NB4 (cell line): ENCODE measurements at regions not wholly inside any gene's neighbourhood (a gene's known extent, or its start where the extent isn't known, plus 50 kb on each side); places are given as distances from the start of the nearest gene placed in this dataset.

Experiments
- DNase-seq: peaks from one replicate; pipeline ENCODE4 v3.0.0; 2010; ENCODE audit warnings: low read depth
- H3K4me3 ChIP-seq: one replicate; pipeline ENCODE4 v1.5.1; 2011; ENCODE audit warnings: mild to moderate bottlenecking, low read depth, low read length, moderate library complexity
- CTCF ChIP-seq: IDR thresholded peaks from one replicate; pipeline ENCODE4 v1.5.1; 2012; ENCODE audit warnings: low read depth, low read length
- MAX ChIP-seq: IDR thresholded peaks from 2 replicates; pipeline ENCODE4 v1.6.1; 2011; ENCODE audit warnings: low read depth, low read length
- MYC ChIP-seq: IDR thresholded peaks from 2 replicates; pipeline ENCODE4 v1.6.1; 2011; ENCODE audit warnings: low read depth, low read length
- POLR2A ChIP-seq: IDR thresholded peaks from 2 replicates; pipeline ENCODE4 v1.6.1; 2011; ENCODE audit warnings: mild to moderate bottlenecking; ENCODE audit not compliant: insufficient read length; ENCODE audit errors: extremely low read depth

- no peak for TF ChIP-seq MAX
- no peak overlapping the region for H3K4me3 ChIP-seq
- no peak for DNase-seq
Observed at GRCh38 chr20:51335329-51335841, 207.1 kb downstream of the NFATC2 start.

GRCh38 chr20:51334609-51335008 lies 207.9 kb downstream of the NFATC2 start:
- no peak overlapping the region for H3K4me3 ChIP-seq
- DNase-seq: no peak
- TF ChIP-seq CTCF (no peak), POLR2A (no peak), MYC (no peak), MAX (no peak)

- H3K4me3 ChIP-seq: no peak overlapping the region
- TF ChIP-seq POLR2A: no peak
- DNase-seq: no peak
Observed at GRCh38 chr20:51333971-51334370, 208.5 kb downstream of the NFATC2 start.

GRCh38 chr20:51333446-51333845 lies 209.1 kb downstream of the NFATC2 start:
- TF ChIP-seq MAX (no peak), CTCF (no peak), POLR2A (no peak), MYC (no peak)
- DNase-seq: no peak
- no peak overlapping the region for H3K4me3 ChIP-seq

- TF ChIP-seq POLR2A: no peak
- TF ChIP-seq CTCF: no peak
- TF ChIP-seq MAX: no peak
- TF ChIP-seq MYC: no peak
- no peak overlapping the region for H3K4me3 ChIP-seq
- no peak for DNase-seq
Observed at GRCh38 chr20:51331481-51331880, 211.0 kb downstream of the NFATC2 start.

- no peak for DNase-seq
- H3K4me3 ChIP-seq: no peak overlapping the region
- TF ChIP-seq CTCF: no peak
- no peak for TF ChIP-seq MYC
- TF ChIP-seq MAX: no peak
- TF ChIP-seq POLR2A: no peak
Observed at GRCh38 chr20:51329845-51330244, 212.7 kb downstream of the NFATC2 start.

- H3K4me3 ChIP-seq: no peak overlapping the region
- no peak for TF ChIP-seq MAX
- no peak for TF ChIP-seq POLR2A
- no peak for TF ChIP-seq CTCF
- TF ChIP-seq MYC: no peak
- DNase-seq: no peak
Observed at GRCh38 chr20:51327251-51327841, 215.2 kb downstream of the NFATC2 start.
